ENCODE measurements at regions not wholly inside any gene's neighbourhood (a gene's known extent, or its start where the extent isn't known, plus 50 kb on each side); places are given as distances from the start of the nearest gene placed in this dataset.

DNA sequence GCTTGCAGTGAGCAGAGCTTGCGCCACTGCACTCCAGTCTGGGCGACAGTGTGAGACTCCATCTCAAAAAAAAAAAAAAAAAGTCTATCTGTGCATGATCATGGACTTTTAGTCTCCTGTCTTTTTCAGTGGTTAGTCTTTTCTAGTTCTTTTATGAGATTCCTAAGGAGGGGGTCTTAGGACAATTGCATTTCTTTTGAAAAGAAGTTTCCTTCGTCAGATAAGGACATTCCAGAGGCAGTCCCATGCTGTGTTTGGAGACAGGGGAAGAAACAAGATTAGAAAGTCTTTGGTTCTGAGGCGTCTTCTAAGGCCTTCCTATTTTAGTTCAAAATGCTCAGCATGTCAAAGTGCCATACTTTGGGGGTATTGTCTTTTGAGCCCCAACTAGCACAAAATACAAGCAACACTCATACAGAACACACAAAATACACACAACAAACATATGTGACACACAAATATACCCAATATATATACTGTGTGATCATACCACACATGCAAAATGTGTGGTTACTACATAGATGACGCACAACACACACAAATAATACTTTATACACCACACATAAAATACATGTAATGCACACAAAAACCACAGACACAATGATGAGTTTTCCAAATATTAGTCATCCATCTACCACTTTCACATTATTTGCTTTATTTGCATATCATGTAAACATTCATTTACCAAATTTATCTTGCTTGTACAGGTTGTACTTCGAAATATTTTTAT is 394.5 kb downstream of the SPATA31D1 start:
- no peaks in the 10 kb centered on the region for H3K4me1 ChIP-seq (ENCODE audit: insufficient read depth, low read length, poor library complexity, severe bottlenecking)
- H3K4me3 ChIP-seq (ENCODE audit: low read depth, low read length, poor library complexity, severe bottlenecking): no peak overlapping the region
- no peak for TF ChIP-seq EZH2 (IDR thresholded peaks at IDR 0.05; ENCODE audit: borderline replicate concordance, low read depth, low read length, poor library complexity, severe bottlenecking)
- TF ChIP-seq, protein P1, sequence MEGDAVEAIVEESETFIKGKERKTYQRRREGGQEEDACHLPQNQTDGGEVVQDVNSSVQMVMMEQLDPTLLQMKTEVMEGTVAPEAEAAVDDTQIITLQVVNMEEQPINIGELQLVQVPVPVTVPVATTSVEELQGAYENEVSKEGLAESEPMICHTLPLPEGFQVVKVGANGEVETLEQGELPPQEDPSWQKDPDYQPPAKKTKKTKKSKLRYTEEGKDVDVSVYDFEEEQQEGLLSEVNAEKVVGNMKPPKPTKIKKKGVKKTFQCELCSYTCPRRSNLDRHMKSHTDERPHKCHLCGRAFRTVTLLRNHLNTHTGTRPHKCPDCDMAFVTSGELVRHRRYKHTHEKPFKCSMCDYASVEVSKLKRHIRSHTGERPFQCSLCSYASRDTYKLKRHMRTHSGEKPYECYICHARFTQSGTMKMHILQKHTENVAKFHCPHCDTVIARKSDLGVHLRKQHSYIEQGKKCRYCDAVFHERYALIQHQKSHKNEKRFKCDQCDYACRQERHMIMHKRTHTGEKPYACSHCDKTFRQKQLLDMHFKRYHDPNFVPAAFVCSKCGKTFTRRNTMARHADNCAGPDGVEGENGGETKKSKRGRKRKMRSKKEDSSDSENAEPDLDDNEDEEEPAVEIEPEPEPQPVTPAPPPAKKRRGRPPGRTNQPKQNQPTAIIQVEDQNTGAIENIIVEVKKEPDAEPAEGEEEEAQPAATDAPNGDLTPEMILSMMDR (conservative IDR thresholded peaks at IDR 0.05; ENCODE audit: low read depth, low read length): no peak
- no peak overlapping the region for H3K27ac ChIP-seq (ENCODE audit: low read depth, low read length, poor library complexity, severe bottlenecking)
- BruUV-seq (replicated peaks): no TSS peak
- H3K9me3 ChIP-seq (ENCODE audit: low read depth, low read length, poor library complexity, severe bottlenecking): no peaks in the 10 kb centered on the region
- peak; percentile 38 for DNase-seq (ENCODE audit: low spot score)
- no peaks in the 10 kb centered on the region for H3K36me3 ChIP-seq (ENCODE audit: insufficient read depth, low read length, poor library complexity, severe bottlenecking)
- POLR2A ChIA-PET (ENCODE audit: low non-redundant PET): no interaction called here
- intact Hi-C loops (cut with micrococcal nuclease; ENCODE audit: unreplicated experiment): no loop called here
- CTCF ChIA-PET: no interaction called here
- H3K27me3 ChIP-seq (replicated peaks; ENCODE audit: insufficient read depth, low read depth, low read length, poor library complexity): no peaks in the 10 kb centered on the region

DNA sequence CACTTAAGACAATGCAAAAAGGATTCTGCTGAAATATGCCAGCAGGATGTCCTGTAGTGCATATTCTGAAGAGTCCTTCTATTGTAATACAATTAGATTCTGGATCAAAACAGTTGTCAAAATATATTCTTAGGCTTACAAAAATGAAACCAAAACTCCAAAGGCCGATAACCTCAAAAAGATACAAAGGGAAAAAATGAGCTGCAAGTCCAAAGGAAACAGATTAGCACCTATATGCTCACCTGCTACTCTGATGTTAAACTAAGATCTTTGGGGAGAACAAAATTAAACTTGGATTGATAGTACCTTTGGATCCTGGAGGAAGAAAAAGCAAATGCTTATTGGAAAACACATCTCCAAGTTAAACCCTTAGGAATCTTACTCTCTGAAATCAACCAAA is 397.1 kb downstream of the SPATA31D1 start:
- CTCF ChIA-PET: no interaction called here
- no peak for DNase-seq (ENCODE audit: low spot score)
- BruUV-seq (replicated peaks): no TSS peak
- intact Hi-C loops (cut with micrococcal nuclease; ENCODE audit: unreplicated experiment): loop anchor here (5.0 kb wide), 1 partner anchor 58 kb away; no protein-coding TSS in a partner anchor
- H3K4me1 ChIP-seq (ENCODE audit: insufficient read depth, low read length, poor library complexity, severe bottlenecking): no peaks in the 10 kb centered on the region
- no peaks in the 10 kb centered on the region for H3K36me3 ChIP-seq (ENCODE audit: insufficient read depth, low read length, poor library complexity, severe bottlenecking)
- no peaks in the 10 kb centered on the region for H3K9me3 ChIP-seq (ENCODE audit: low read depth, low read length, poor library complexity, severe bottlenecking)
- no peaks in the 10 kb centered on the region for H3K27me3 ChIP-seq (replicated peaks; ENCODE audit: insufficient read depth, low read depth, low read length, poor library complexity)
- POLR2A ChIA-PET (ENCODE audit: low non-redundant PET): no interaction called here
- TF ChIP-seq EZH2 (IDR thresholded peaks at IDR 0.05; ENCODE audit: borderline replicate concordance, low read depth, low read length, poor library complexity, severe bottlenecking): no peak
- TF ChIP-seq, protein P1 (conservative IDR thresholded peaks at IDR 0.05; ENCODE audit: low read depth, low read length): no peak
- no peak overlapping the region for H3K27ac ChIP-seq (ENCODE audit: low read depth, low read length, poor library complexity, severe bottlenecking)
- H3K4me3 ChIP-seq (ENCODE audit: low read depth, low read length, poor library complexity, severe bottlenecking): no peak overlapping the region

DNA sequence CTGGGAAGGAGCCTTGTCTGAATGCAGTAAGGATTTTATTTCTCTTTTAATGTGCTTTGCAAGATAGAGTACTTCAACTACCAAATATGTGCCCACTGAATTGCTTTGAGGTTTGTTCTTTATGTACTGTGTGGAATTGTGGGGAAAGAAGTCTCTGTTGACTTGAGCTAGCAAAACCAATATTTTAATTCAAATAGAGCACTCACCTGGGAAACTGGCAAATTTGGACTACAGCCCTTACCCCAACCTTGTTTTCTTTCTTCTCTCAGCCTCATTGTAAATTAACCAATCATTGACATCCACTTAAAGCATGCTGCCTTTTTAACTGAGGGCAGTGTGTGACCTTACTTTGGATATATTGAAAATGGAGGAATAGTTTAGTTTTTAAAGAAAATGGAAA is 409.0 kb downstream of the SPATA31D1 start:
- H3K36me3 ChIP-seq (ENCODE audit: insufficient read depth, low read length, poor library complexity, severe bottlenecking): no peaks in the 10 kb centered on the region
- TF ChIP-seq, protein P1 (conservative IDR thresholded peaks at IDR 0.05; ENCODE audit: low read depth, low read length): no peak
- no peak for TF ChIP-seq EZH2 (IDR thresholded peaks at IDR 0.05; ENCODE audit: borderline replicate concordance, low read depth, low read length, poor library complexity, severe bottlenecking)
- CTCF ChIA-PET: no interaction called here
- no peaks in the 10 kb centered on the region for H3K4me1 ChIP-seq (ENCODE audit: insufficient read depth, low read length, poor library complexity, severe bottlenecking)
- BruUV-seq (replicated peaks): no TSS peak
- POLR2A ChIA-PET (ENCODE audit: low non-redundant PET): no interaction called here
- intact Hi-C loops (cut with micrococcal nuclease; ENCODE audit: unreplicated experiment): no loop called here
- no peak for DNase-seq (ENCODE audit: low spot score)
- no peaks in the 10 kb centered on the region for H3K27me3 ChIP-seq (replicated peaks; ENCODE audit: insufficient read depth, low read depth, low read length, poor library complexity)
- H3K4me3 ChIP-seq (ENCODE audit: low read depth, low read length, poor library complexity, severe bottlenecking): no peak overlapping the region
- no peaks in the 10 kb centered on the region for H3K9me3 ChIP-seq (ENCODE audit: low read depth, low read length, poor library complexity, severe bottlenecking)
- H3K27ac ChIP-seq (ENCODE audit: low read depth, low read length, poor library complexity, severe bottlenecking): no peak overlapping the region

All from A673 (cell line).